ENCODE measurements at regions not wholly inside any gene's neighbourhood (a gene's known extent, or its start where the extent isn't known, plus 50 kb on each side); places are given as distances from the start of the nearest gene placed in this dataset.

DNA sequence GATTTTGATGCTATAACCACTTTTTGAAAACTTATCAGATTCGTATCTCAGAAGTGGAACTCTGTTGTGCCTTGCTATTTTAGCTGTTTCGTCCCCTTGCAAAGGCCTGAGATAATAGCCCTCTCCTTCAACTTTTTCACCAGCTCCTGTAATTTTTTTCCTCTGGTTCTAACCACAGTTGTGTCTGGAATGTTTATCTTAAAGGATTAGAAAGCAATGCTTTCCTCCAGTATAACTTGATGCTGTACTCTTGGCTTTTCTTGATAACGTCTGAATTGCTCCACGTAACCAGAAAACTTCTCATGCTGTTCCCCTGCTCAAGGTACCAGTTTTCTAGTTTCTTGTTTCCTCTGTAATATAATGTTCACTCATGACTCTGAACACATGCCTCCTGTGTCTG is 209.4 kb downstream of the DTWD2 start:
- TF ChIP-seq, protein P1, sequence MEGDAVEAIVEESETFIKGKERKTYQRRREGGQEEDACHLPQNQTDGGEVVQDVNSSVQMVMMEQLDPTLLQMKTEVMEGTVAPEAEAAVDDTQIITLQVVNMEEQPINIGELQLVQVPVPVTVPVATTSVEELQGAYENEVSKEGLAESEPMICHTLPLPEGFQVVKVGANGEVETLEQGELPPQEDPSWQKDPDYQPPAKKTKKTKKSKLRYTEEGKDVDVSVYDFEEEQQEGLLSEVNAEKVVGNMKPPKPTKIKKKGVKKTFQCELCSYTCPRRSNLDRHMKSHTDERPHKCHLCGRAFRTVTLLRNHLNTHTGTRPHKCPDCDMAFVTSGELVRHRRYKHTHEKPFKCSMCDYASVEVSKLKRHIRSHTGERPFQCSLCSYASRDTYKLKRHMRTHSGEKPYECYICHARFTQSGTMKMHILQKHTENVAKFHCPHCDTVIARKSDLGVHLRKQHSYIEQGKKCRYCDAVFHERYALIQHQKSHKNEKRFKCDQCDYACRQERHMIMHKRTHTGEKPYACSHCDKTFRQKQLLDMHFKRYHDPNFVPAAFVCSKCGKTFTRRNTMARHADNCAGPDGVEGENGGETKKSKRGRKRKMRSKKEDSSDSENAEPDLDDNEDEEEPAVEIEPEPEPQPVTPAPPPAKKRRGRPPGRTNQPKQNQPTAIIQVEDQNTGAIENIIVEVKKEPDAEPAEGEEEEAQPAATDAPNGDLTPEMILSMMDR (IDR thresholded peaks at IDR 0.05; ENCODE audit: control insufficient read depth, insufficient read depth, low read depth, low read length, missing control alignments): no peak
- H3K4me3 ChIP-seq (ENCODE audit: control insufficient read depth, low read depth, low read length): no peak overlapping the region
- DNase-seq (ENCODE audit: low read depth): no peak

DNA sequence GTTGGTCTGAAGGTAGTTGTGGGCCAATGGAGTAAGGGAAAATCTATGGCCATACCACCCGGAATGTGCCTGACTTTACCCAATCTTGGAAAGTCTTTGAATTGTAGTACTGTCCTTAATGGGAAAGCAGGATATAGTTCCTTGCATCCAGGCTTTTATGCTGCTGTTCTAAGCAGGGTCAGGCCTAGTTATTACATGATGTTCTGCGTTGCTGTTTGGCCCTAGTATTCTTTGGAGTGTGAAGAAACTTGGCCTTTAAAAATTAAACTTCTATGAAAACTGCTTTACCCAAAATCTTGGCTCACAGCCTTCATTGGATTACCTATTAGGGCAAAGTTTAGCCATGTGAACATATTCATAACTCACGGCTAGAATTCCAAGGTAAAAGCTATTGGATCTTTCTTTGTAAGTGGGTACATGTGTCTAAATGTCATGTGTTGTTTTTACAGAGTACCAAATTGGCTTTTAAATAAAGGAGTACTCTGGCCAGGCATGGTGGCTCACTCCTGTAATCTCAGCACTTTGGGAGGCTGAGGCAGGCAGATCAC is 211.1 kb downstream of the DTWD2 start:
- no peak overlapping the region for H3K4me3 ChIP-seq (ENCODE audit: control insufficient read depth, low read depth, low read length)
- no peak for DNase-seq (ENCODE audit: low read depth)
- TF ChIP-seq, protein P1 (IDR thresholded peaks at IDR 0.05; ENCODE audit: control insufficient read depth, insufficient read depth, low read depth, low read length, missing control alignments): no peak

DNA sequence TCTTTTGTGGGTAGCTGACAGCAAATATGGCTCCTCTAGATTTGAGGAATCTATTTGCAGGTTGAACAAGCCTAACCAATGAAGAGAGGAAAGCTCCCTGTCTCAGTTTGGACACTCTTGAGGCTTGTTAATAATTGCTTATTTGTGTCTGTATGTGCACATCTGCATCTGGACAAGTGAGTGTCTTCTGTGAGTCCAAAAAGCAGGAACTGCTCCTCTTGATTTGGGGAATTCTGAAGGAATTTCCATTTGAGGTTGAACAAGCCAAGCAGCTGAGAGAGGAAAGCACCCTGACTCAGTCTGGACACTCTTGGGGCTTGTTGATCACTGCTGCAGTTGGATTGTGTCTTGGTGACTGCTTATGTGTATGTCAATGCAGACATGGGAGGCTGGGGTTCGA is 211.6 kb downstream of the DTWD2 start:
- DNase-seq (ENCODE audit: low read depth): no peak
- TF ChIP-seq, protein P1 (IDR thresholded peaks at IDR 0.05; ENCODE audit: control insufficient read depth, insufficient read depth, low read depth, low read length, missing control alignments): no peak
- H3K4me3 ChIP-seq (ENCODE audit: control insufficient read depth, low read depth, low read length): no peak overlapping the region

DNA sequence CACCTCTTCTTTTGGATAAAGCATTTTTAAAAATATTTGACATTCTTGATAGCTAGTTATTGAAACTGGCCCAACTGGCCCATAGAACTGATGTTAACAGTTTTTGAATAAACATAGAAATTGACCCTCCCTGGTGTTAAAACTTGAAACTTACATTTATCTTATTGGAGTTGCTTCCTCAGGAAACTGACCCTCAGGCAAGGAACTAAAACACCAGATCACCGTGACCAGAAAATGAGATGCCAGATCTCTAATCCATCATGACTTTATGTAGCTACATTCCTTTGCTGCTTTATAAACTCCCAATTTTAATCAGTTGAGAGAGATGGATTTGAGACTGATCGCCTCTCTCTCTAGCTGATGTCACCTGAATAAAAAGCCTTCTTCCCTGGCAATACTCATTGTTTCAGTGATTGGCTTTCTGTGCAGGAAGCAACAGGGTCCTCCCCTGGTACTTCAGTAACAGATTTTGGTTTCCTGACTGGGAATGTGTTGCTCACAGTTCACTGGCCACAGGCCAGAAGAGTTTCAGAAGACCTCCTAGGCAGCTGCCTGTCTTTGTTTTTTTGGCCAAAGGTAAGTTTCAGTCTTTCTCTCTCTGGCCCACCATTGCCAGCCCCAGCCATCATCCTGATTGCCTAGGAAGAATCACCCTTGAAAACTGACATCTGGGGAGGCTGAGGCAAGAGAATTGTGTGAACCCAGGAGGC is 212.4 kb downstream of the DTWD2 start:
- DNase-seq (ENCODE audit: low read depth): no peak
- TF ChIP-seq, protein P1 (IDR thresholded peaks at IDR 0.05; ENCODE audit: control insufficient read depth, insufficient read depth, low read depth, low read length, missing control alignments): no peak

DNA sequence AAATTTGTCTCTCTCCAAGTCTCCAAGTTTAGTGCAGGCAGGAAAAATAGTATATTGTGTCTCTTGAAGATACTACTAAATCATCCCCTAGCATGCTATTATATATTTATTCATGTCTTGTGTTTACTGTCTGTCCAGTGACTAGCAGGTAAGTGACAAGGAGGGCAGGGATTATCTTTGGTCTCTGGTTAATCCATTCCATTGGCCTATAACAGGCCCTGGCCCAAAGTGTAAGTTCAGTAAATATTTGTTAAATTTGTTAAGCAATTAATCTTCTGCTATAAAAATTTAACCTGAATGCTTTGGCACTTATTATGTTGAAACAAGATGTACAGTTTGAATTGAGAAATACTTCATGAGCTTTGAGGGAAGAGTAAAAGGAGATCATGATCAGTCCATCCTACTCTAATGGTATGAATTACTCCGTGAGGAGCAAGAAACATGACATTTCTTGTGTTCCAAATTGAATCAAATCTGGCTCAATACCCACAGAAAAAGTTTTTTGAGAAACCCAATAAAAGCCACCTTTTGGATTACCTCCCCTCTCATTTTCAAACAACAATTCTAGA is 219.7 kb downstream of the DTWD2 start:
- TF ChIP-seq, protein P1 (IDR thresholded peaks at IDR 0.05; ENCODE audit: control insufficient read depth, insufficient read depth, low read depth, low read length, missing control alignments): no peak
- no peak for DNase-seq (ENCODE audit: low read depth)

More for the DNA sequence above, 212.4 kb downstream of the DTWD2 start:
- H3K4me3 ChIP-seq (ENCODE audit: control insufficient read depth, low read depth, low read length): no peak overlapping the region

DNA sequence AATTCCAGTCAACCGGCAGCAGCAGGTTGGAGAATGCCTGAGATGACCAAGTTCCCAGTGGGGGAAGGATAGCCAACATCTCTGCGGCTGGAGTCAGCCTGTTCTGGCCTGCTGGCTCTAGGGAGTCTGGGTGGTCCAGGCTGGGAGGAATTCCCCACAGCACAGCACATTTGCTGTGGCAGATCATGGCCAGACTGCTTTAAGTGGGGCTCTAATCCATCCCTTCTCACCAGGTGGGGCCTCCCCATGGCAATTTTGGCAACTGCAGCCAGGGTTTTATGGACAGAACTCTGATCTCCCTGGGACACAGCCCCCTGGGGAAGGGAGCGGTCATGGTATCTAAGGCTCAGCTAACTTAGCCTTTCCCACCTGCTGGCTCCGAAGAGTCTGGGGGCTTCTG is 226.1 kb downstream of the DTWD2 start:
- DNase-seq (ENCODE audit: low read depth): no peak
- H3K4me3 ChIP-seq (ENCODE audit: control insufficient read depth, low read depth, low read length): no peak overlapping the region
- TF ChIP-seq, protein P1 (IDR thresholded peaks at IDR 0.05; ENCODE audit: control insufficient read depth, insufficient read depth, low read depth, low read length, missing control alignments): no peak

More for the DNA sequence above, 219.7 kb downstream of the DTWD2 start:
- no peak overlapping the region for H3K4me3 ChIP-seq (ENCODE audit: control insufficient read depth, low read depth, low read length)
